D721Med (cell line): ENCODE measurements at regions not wholly inside any gene's neighbourhood (a gene's known extent, or its start where the extent isn't known, plus 50 kb on each side); places are given as distances from the start of the nearest gene placed in this dataset.
A peak's percentile ranks its signal among the peaks of the same experiment; 100 is the strongest.

Experiments
- DNase-seq: peaks from one replicate; pipeline ENCODE4 v3.0.0; 2011; ENCODE audit warnings: low spot score; ENCODE audit not compliant: insufficient read length
- FAIRE-seq: peaks from 2 replicates; lab custom pipeline; 2011; peaks lifted over from hg19 to GRCh38; lab: Jason Lieb, UNC
- CTCF ChIP-seq: IDR thresholded peaks from 2 replicates; pipeline ENCODE4 v1.5.1; 2012; ENCODE audit warnings: mild to moderate bottlenecking, control low read depth; ENCODE audit not compliant: insufficient read depth; ENCODE audit errors: missing control alignments

GRCh38 chr6:140209775-140210174, 835.3 kb upstream of the CITED2 start:
- no peak for TF ChIP-seq CTCF
- no peak for FAIRE-seq
- DNase-seq = no peak

DNA sequence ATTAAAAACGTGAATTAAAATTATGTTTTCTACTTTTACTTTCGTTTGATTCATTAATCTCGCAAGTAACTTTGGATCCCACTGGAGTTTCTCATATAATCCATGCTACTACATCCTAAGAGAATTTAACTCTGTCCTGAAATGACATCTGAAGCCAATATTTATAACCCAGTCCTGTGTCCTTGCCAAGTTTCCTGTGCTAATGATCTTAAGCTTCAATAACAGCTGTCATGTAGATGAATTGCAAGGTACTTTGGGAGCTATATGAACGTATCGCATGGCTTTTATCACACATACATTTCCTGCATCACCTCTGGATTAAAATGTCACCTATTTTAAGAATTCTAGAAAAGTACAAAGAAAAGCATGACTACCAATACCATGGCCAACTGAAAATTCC, 833.8 kb upstream of the CITED2 start:
- peak; percentile 91 for FAIRE-seq
- no peak for DNase-seq
- no peak for TF ChIP-seq CTCF

- no peak for DNase-seq
- FAIRE-seq = no peak
- TF ChIP-seq CTCF = no peak
Measured at GRCh38 chr6:140205795-140206593, 831.5 kb upstream of the CITED2 start.

- TF ChIP-seq CTCF = no peak
- FAIRE-seq = no peak
- no peak for DNase-seq
Measured at GRCh38 chr6:140204154-140204553, 829.7 kb upstream of the CITED2 start.

DNA sequence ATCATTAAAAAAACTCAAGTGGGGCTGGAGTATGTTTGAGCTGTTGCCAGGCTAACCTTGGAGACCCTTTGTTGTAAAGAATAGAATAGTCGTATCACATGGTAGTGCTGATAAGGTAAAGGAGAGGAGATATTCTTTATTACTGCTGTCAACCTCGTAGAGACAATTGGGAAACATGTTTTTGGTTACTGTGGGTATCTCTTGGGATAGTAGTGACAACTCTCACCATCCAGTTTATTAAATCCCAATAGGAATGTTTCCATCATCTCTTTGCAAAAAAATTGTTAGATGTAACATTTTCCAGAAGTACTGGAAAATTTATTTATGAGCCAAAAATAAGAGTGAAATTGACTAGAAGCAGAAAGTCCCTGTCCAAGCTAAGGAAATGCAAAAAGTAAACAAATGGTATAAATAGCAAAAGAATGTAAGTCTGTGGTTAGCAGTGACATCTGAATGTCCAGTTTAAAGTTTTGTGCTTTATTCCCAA, 829.3 kb upstream of the CITED2 start:
- DNase-seq (no peak), FAIRE-seq (no peak)
- no peak for TF ChIP-seq CTCF

DNA sequence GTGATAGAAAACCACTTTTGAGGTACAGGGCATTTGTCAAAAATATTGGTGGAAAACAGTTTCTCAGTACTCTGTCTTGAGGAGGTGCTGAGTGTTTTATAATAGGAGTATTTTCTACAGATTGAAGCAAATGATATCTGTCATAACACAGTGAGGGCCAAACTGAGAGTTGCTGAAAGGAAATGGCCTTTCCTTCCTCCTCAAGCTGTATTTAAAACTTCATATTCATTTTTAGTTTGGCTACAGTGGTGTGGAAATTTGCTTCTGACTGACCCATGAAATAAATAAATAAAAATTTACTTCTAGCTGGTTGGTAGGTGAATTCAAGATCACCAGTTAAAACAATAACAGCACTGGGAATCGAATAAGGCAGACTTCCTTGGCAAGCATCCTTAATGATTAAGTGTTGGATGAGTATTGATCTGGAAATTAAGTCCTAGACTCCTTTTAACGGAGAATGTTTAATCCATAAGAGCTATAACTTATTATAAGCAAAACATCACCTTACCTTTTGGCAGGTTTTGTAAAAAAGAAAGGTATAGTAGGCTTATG, 828.6 kb upstream of the CITED2 start:
- no peak for DNase-seq
- no peak for FAIRE-seq

More for the DNA sequence above, 828.6 kb upstream of the CITED2 start:
- TF ChIP-seq CTCF = no peak
